ENCODE measurements at regions not wholly inside any gene's neighbourhood (a gene's known extent, or its start where the extent isn't known, plus 50 kb on each side); places are given as distances from the start of the nearest gene placed in this dataset.

- DNase-seq (ENCODE audit: low spot score), result no peak
These were observed 339.4 kb downstream of the CMPK2 start for GRCh38 chr2:6526093-6526824.

- no peak for DNase-seq (ENCODE audit: low spot score)
These were observed 334.4 kb downstream of the CMPK2 start for GRCh38 chr2:6531304-6531703.

GRCh38 chr2:6535572-6535971 is 330.1 kb downstream of the CMPK2 start:
- no peak for DNase-seq (ENCODE audit: low spot score)

- DNase-seq (ENCODE audit: low spot score), result no peak
These were observed 327.1 kb downstream of the CMPK2 start for GRCh38 chr2:6538607-6539006.

GRCh38 chr2:6545336-6545735 is 320.4 kb downstream of the CMPK2 start:
- no peak for DNase-seq (ENCODE audit: low spot score)

GRCh38 chr2:6545795-6546194 is 319.9 kb downstream of the CMPK2 start:
- no peak for DNase-seq (ENCODE audit: low spot score)

- DNase-seq (ENCODE audit: low spot score), result no peak
These were observed 311.2 kb downstream of the CMPK2 start for GRCh38 chr2:6554466-6554865.

GRCh38 chr2:6556755-6557154 is 309.0 kb downstream of the CMPK2 start:
- DNase-seq (ENCODE audit: low spot score), result no peak

GRCh38 chr2:6557737-6558136 is 308.0 kb downstream of the CMPK2 start:
- DNase-seq (ENCODE audit: low spot score), result no peak

- no peak for DNase-seq (ENCODE audit: low spot score)
These were observed 302.9 kb downstream of the CMPK2 start for GRCh38 chr2:6562771-6563170.

GRCh38 chr2:6564326-6564725 is 301.4 kb downstream of the CMPK2 start:
- no peak for DNase-seq (ENCODE audit: low spot score)

GRCh38 chr2:6574121-6574520 is 291.6 kb downstream of the CMPK2 start:
- DNase-seq (ENCODE audit: low spot score), result no peak

- no peak for DNase-seq (ENCODE audit: low spot score)
These were observed 289.4 kb downstream of the CMPK2 start for GRCh38 chr2:6576302-6576701.

GRCh38 chr2:6577960-6578359 is 287.7 kb downstream of the CMPK2 start:
- no peak for DNase-seq (ENCODE audit: low spot score)

GRCh38 chr2:6578416-6578815 is 287.3 kb downstream of the CMPK2 start:
- no peak for DNase-seq (ENCODE audit: low spot score)

- no peak for DNase-seq (ENCODE audit: low spot score)
These were observed 286.4 kb downstream of the CMPK2 start for GRCh38 chr2:6579281-6579680.

GRCh38 chr2:6580982-6581381 is 284.7 kb downstream of the CMPK2 start:
- DNase-seq (ENCODE audit: low spot score), result no peak

- no peak for DNase-seq (ENCODE audit: low spot score)
These were observed 276.6 kb downstream of the CMPK2 start for GRCh38 chr2:6589150-6589549.

GRCh38 chr2:6590442-6590841 is 275.3 kb downstream of the CMPK2 start:
- no peak for DNase-seq (ENCODE audit: low spot score)

GRCh38 chr2:6602471-6602870 is 263.2 kb downstream of the CMPK2 start:
- DNase-seq (ENCODE audit: low spot score), result no peak

- no peak for DNase-seq (ENCODE audit: low spot score)
These were observed 259.7 kb downstream of the CMPK2 start for GRCh38 chr2:6605836-6606505.

GRCh38 chr2:6617794-6618193 is 247.9 kb downstream of the CMPK2 start:
- DNase-seq (ENCODE audit: low spot score), result no peak

GRCh38 chr2:6618201-6618600 is 247.5 kb downstream of the CMPK2 start:
- DNase-seq (ENCODE audit: low spot score), result no peak

GRCh38 chr2:6623746-6624145 is 242.0 kb downstream of the CMPK2 start:
- DNase-seq (ENCODE audit: low spot score), result no peak
